A673 (cell line): ENCODE measurements at regions not wholly inside any gene's neighbourhood (a gene's known extent, or its start where the extent isn't known, plus 50 kb on each side); places are given as distances from the start of the nearest gene placed in this dataset.
"Not testable (repeated sequence)": the region's sequence is repeated elsewhere in the genome, so short reads cannot be mapped to it uniquely, and the experiment has no call there.

ENCODE experiments used
- BruUV-seq: library from RNA; stranded (reverse); fragments of 400-500 nt; replicated peaks from 2 replicates; lab custom pipeline; 2021; lab: Mats Ljungman, UMichigan
- CTCF ChIA-PET: fragments of 300-600 bp; sonication (Branson Sonifier 250); formaldehyde crosslinking; loops from one replicate; lab custom pipeline; 2022; ENCODE audit warnings: antibody characterized with exemption; lab: Charles Lee
- POLR2A ChIA-PET: fragments of 300-600 bp; sonication (Branson Sonifier 250); formaldehyde crosslinking; loops from one replicate; lab custom pipeline; 2022; ENCODE audit warnings: antibody characterized with exemption; ENCODE audit not compliant: low non-redundant PET; lab: Charles Lee
- DNase-seq: peaks from one replicate; pipeline ENCODE4 v3.0.0-alpha.2; 2015; ENCODE audit warnings: low spot score
- H3K27ac ChIP-seq: fragments of 200-600 bp; sonication (generic); 2 replicates; pipeline ENCODE4 v1.5.1; 2016; ENCODE audit warnings: mixed run types, low read depth, mild to moderate bottlenecking, mixed read lengths, antibody characterized with exemption, low read length; ENCODE audit not compliant: poor library complexity, severe bottlenecking
- H3K27me3 ChIP-seq: fragments of 200-600 bp; sonication (generic); replicated peaks from 2 replicates; pipeline ENCODE4 v1.6.1; 2017; ENCODE audit warnings: mixed run types, low read depth, mild to moderate bottlenecking, mixed read lengths, antibody characterized with exemption, low read length; ENCODE audit not compliant: insufficient read depth, poor library complexity
- H3K36me3 ChIP-seq: fragments of 200-600 bp; sonication (generic); 2 replicates; pipeline ENCODE4 v1.6.1; 2016; ENCODE audit warnings: mixed run types, mild to moderate bottlenecking, mixed read lengths, antibody characterized with exemption, low read length; ENCODE audit not compliant: insufficient read depth, poor library complexity, severe bottlenecking
- H3K4me1 ChIP-seq: fragments of 200-600 bp; sonication (generic); 2 replicates; pipeline ENCODE4 v1.6.1; 2017; ENCODE audit warnings: mixed run types, mild to moderate bottlenecking, mixed read lengths, antibody characterized with exemption, low read length; ENCODE audit not compliant: insufficient read depth, poor library complexity, severe bottlenecking
- H3K4me3 ChIP-seq: fragments of 200-600 bp; sonication (generic); 2 replicates; pipeline ENCODE4 v1.5.1; 2016; ENCODE audit warnings: low read depth, mixed run types, mild to moderate bottlenecking, mixed read lengths, low read length; ENCODE audit not compliant: poor library complexity, severe bottlenecking
- H3K9me3 ChIP-seq: fragments of 200-600 bp; sonication (generic); 2 replicates; pipeline ENCODE4 v1.6.1; 2016; ENCODE audit warnings: mixed run types, low read depth, mild to moderate bottlenecking, mixed read lengths, antibody characterized with exemption, low read length; ENCODE audit not compliant: poor library complexity, severe bottlenecking
- CTCF ChIP-seq: fragments of 300-800, 200-600 bp; sonication (generic); conservative IDR thresholded peaks from 2 replicates; pipeline ENCODE4 v1.5.1; 2017; ENCODE audit warnings: low read depth, mild to moderate bottlenecking, antibody characterized with exemption, low read length, moderate library complexity, mixed read lengths
- EZH2 ChIP-seq: fragments of 200-600 bp; sonication (generic); IDR thresholded peaks from 2 replicates; pipeline ENCODE4 v1.6.1; 2017; ENCODE audit warnings: borderline replicate concordance, low read depth, mild to moderate bottlenecking, mixed read lengths, antibody characterized with exemption, low read length; ENCODE audit not compliant: poor library complexity, severe bottlenecking
- intact Hi-C: fragments of 100-400 bp; cut with micrococcal nuclease; formaldehyde crosslinking; loops from one replicate; pipeline ENCODE4 v1.10.0; 2022; ENCODE audit not compliant: unreplicated experiment

- no peak for DNase-seq
- Histone ChIP-seq H3K4me1 (peaks cover 24% of the 10 kb centered on the region), H3K27me3 (no peaks in the 10 kb centered on the region), H3K9me3 (no peaks in the 10 kb centered on the region), H3K36me3 (no peaks in the 10 kb centered on the region), H3K27ac (no peak overlapping the region), H3K4me3 (no peak overlapping the region)
- intact Hi-C loops, result no loop called here
- ChIA-PET POLR2A (no interaction called here), CTCF (no interaction called here)
- BruUV-seq, result no TSS peak
- no peak for TF ChIP-seq EZH2
- TF ChIP-seq CTCF, result 0 out of 2 replicates have a peak, but pooled peaks have one; percentile 18
Measured at GRCh38 chr3:147160984-147161383, 245.4 kb downstream of the ZIC4 start.

- no peaks in the 10 kb centered on the region for H3K36me3 ChIP-seq
- H3K4me1 ChIP-seq, result peaks cover 24% of the 10 kb centered on the region
- H3K9me3 ChIP-seq, result no peaks in the 10 kb centered on the region
- CTCF ChIA-PET, result no interaction called here
- POLR2A ChIA-PET, result interaction anchor here (0.7 kb wide), 2 partner anchors 46 to 86 kb away, joined by 3 to 9 read pairs; no protein-coding TSS in a partner anchor
- peak; percentile 26 for DNase-seq
- H3K27me3 ChIP-seq, result no peaks in the 10 kb centered on the region
- no peak overlapping the region for H3K27ac ChIP-seq
- TF ChIP-seq EZH2, result no peak
- TF ChIP-seq CTCF, result no peak
- no peak overlapping the region for H3K4me3 ChIP-seq
- intact Hi-C loops, result no loop called here
- no TSS peak for BruUV-seq
Measured at GRCh38 chr3:147159141-147159540, 247.2 kb downstream of the ZIC4 start.

- no TSS peak for BruUV-seq
- H3K4me1 ChIP-seq, result peaks cover 21% of the 10 kb centered on the region
- no peaks in the 10 kb centered on the region for H3K9me3 ChIP-seq
- CTCF ChIA-PET, result no interaction called here
- no peaks in the 10 kb centered on the region for H3K36me3 ChIP-seq
- POLR2A ChIA-PET, result no interaction called here
- DNase-seq, result no peak
- H3K27me3 ChIP-seq, result no peaks in the 10 kb centered on the region
- H3K4me3 ChIP-seq, result no peak overlapping the region
- no peak overlapping the region for H3K27ac ChIP-seq
- intact Hi-C loops, result no loop called here
- TF ChIP-seq CTCF (no peak), EZH2 (no peak)
Measured at GRCh38 chr3:147157631-147158030, 248.7 kb downstream of the ZIC4 start.

GRCh38 chr3:147154988-147155387 is 251.4 kb downstream of the ZIC4 start:
- H3K27ac ChIP-seq, H3K4me3 ChIP-seq, DNase-seq, H3K4me1 ChIP-seq, H3K27me3 ChIP-seq, H3K9me3 ChIP-seq, BruUV-seq, POLR2A ChIA-PET, H3K36me3 ChIP-seq, CTCF ChIA-PET, intact Hi-C loops: not testable (repeated sequence)
